SK-N-SH treated with all-trans-retinoic acid at 6 μM for 48 hours (cell line): ENCODE measurements at regions not wholly inside any gene's neighbourhood (a gene's known extent, or its start where the extent isn't known, plus 50 kb on each side); places are given as distances from the start of the nearest gene placed in this dataset.

Source experiments
- ATAC-seq: fragments of 200-7000 bp; cut with Tn5 transposase; 3 replicates; pipeline ENCODE4 v1.9.1; 2020; ENCODE audit warnings: mild to moderate bottlenecking, moderate library complexity
- ARNTL ChIP-seq: fragments of 450-650 bp; formaldehyde crosslinking; IDR thresholded peaks from 2 replicates; pipeline ENCODE4 v1.5.0; 2020; ENCODE audit warnings: low read depth, mild to moderate bottlenecking, moderate library complexity, borderline replicate concordance
- BACH2 ChIP-seq: fragments of 250-450 bp; sonication (Bioruptor Pico); IDR thresholded peaks from 2 replicates; pipeline ENCODE4 v1.9.0; 2021; ENCODE audit warnings: mild to moderate bottlenecking, borderline replicate concordance
- CSDC2 ChIP-seq: fragments of 250-450 bp; sonication (Bioruptor Pico); IDR thresholded peaks from 2 replicates; pipeline ENCODE4 v1.5.0; 2020; ENCODE audit warnings: mild to moderate bottlenecking, moderate library complexity
- ESRRG ChIP-seq: fragments of 250-450 bp; sonication (Bioruptor Pico); IDR thresholded peaks from 2 replicates; pipeline ENCODE4 v1.6.1; 2021; ENCODE audit warnings: mild to moderate bottlenecking
- GLIS3 ChIP-seq: fragments of 250-450 bp; sonication (Bioruptor Pico); IDR thresholded peaks from 2 replicates; pipeline ENCODE4 v1.5.0; 2020; ENCODE audit warnings: mild to moderate bottlenecking, moderate library complexity
- ISL1 ChIP-seq: fragments of 250-450 bp; sonication (Bioruptor Pico); IDR thresholded peaks from 2 replicates; pipeline ENCODE4 v2.1.2; 2022; ENCODE audit warnings: mild to moderate bottlenecking, moderate library complexity
- PPARA ChIP-seq: fragments of 250-450 bp; sonication (Bioruptor Pico); IDR thresholded peaks from 2 replicates; pipeline ENCODE4 v1.5.0; 2020; ENCODE audit warnings: mild to moderate bottlenecking, borderline replicate concordance
- RARB ChIP-seq: fragments of 250-450 bp; sonication (Bioruptor Pico); IDR thresholded peaks from 2 replicates; pipeline ENCODE4 v1.8.0; 2021; ENCODE audit warnings: mild to moderate bottlenecking, moderate library complexity
- SNAI2 ChIP-seq: fragments of 250-450 bp; sonication (Bioruptor Pico); IDR thresholded peaks from 2 replicates; pipeline ENCODE4 v1.5.0; 2020; ENCODE audit warnings: mild to moderate bottlenecking, moderate library complexity
- TCF4 ChIP-seq: fragments of 250-450 bp; sonication (Bioruptor Pico); IDR thresholded peaks from 2 replicates; pipeline ENCODE4 v1.8.0; 2021; ENCODE audit warnings: mild to moderate bottlenecking, moderate library complexity, borderline replicate concordance
- TOX ChIP-seq: fragments of 250-450 bp; sonication (Bioruptor Pico); IDR thresholded peaks from 2 replicates; pipeline ENCODE4 v1.8.0; 2021; ENCODE audit warnings: mild to moderate bottlenecking, moderate library complexity, borderline replicate concordance
- ZFP3 ChIP-seq: fragments of 250-450 bp; sonication (Bioruptor Pico); IDR thresholded peaks from 2 replicates; pipeline ENCODE4 v1.5.0; 2020; ENCODE audit warnings: mild to moderate bottlenecking, moderate library complexity
- ZFP30 ChIP-seq: fragments of 450-650 bp; formaldehyde crosslinking; IDR thresholded peaks from 2 replicates; pipeline ENCODE4 v1.5.0; 2022; ENCODE audit warnings: mild to moderate bottlenecking, moderate library complexity
- ZNF565 ChIP-seq: fragments of 450-650 bp; formaldehyde crosslinking; conservative IDR thresholded peaks from 2 replicates; pipeline ENCODE4 v1.5.0; 2020; ENCODE audit warnings: low read depth, mild to moderate bottlenecking, moderate library complexity
- ZNF70 ChIP-seq: fragments of 450-650 bp; formaldehyde crosslinking; IDR thresholded peaks from 2 replicates; pipeline ENCODE4 v1.5.0; 2020; ENCODE audit warnings: mild to moderate bottlenecking, moderate library complexity
- ZNF8 ChIP-seq: fragments of 450-650 bp; formaldehyde crosslinking; IDR thresholded peaks from 2 replicates; pipeline ENCODE4 v1.5.0; 2020; ENCODE audit warnings: mild to moderate bottlenecking, moderate library complexity
- TF ChIP-seq, protein P1 (sequence below): fragments of 250-450 bp; sonication (Bioruptor Pico); IDR thresholded peaks from 2 replicates; pipeline ENCODE4 v1.8.0; 2020; ENCODE audit warnings: mild to moderate bottlenecking, moderate library complexity, borderline replicate concordance
- TF ChIP-seq, protein P2 (sequence below): fragments of 250-450 bp; sonication (Bioruptor Pico); IDR thresholded peaks from 2 replicates; pipeline ENCODE4 v1.8.0; 2021; ENCODE audit warnings: low read depth, mild to moderate bottlenecking, moderate library complexity, borderline replicate concordance
- TF ChIP-seq, protein P3 (sequence below): fragments of 250-450 bp; sonication (Bioruptor Pico); IDR thresholded peaks from 2 replicates; pipeline ENCODE4 v1.5.1; 2021; ENCODE audit warnings: mild to moderate bottlenecking, moderate library complexity
- TF ChIP-seq, protein P4 (sequence below): fragments of 250-450 bp; sonication (Bioruptor Pico); IDR thresholded peaks from 2 replicates; pipeline ENCODE4 v1.5.1; 2020; ENCODE audit warnings: low read depth, mild to moderate bottlenecking, moderate library complexity

DNA sequence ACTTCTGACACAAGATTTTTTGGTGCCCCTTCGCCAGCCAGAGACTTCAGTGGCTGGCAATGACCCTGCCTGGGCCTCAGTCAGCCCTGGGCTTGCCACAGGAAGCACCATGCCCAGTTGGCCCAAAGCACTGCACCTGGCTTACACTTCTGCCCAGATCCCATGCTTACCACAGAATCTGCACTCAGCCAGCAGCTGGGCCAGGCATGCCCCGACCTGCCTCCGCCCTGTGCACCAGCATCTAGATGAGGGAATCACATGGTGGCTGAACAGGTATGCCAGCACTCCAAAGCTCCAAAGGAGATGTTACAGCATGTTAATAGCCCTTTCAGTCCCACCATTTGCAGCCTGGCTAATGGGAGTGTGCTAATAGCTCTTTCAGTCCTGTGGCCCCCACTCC is 690.9 kb downstream of the SLITRK6 start:
- ATAC-seq = no peak
- TF ChIP-seq, protein P1, sequence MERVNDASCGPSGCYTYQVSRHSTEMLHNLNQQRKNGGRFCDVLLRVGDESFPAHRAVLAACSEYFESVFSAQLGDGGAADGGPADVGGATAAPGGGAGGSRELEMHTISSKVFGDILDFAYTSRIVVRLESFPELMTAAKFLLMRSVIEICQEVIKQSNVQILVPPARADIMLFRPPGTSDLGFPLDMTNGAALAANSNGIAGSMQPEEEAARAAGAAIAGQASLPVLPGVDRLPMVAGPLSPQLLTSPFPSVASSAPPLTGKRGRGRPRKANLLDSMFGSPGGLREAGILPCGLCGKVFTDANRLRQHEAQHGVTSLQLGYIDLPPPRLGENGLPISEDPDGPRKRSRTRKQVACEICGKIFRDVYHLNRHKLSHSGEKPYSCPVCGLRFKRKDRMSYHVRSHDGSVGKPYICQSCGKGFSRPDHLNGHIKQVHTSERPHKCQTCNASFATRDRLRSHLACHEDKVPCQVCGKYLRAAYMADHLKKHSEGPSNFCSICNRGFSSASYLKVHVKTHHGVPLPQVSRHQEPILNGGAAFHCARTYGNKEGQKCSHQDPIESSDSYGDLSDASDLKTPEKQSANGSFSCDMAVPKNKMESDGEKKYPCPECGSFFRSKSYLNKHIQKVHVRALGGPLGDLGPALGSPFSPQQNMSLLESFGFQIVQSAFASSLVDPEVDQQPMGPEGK = no peak
- TF ChIP-seq ISL1 (CRISPR knock-in tag) = no peak
- no peak for TF ChIP-seq ZNF8 (CRISPR knock-in tag)
- TF ChIP-seq ZFP3 (CRISPR knock-in tag) = no peak
- no peak for TF ChIP-seq CSDC2 (CRISPR knock-in tag)
- no peak for TF ChIP-seq TCF4 (CRISPR knock-in tag)
- no peak for TF ChIP-seq TOX
- no peak for TF ChIP-seq ZNF70
- TF ChIP-seq, protein P2, sequence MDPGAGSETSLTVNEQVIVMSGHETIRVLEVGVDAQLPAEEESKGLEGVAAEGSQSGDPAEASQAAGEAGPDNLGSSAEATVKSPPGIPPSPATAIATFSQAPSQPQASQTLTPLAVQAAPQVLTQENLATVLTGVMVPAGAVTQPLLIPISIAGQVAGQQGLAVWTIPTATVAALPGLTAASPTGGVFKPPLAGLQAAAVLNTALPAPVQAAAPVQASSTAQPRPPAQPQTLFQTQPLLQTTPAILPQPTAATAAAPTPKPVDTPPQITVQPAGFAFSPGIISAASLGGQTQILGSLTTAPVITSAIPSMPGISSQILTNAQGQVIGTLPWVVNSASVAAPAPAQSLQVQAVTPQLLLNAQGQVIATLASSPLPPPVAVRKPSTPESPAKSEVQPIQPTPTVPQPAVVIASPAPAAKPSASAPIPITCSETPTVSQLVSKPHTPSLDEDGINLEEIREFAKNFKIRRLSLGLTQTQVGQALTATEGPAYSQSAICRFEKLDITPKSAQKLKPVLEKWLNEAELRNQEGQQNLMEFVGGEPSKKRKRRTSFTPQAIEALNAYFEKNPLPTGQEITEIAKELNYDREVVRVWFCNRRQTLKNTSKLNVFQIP (CRISPR knock-in tag) = no peak
- no peak for TF ChIP-seq GLIS3 (CRISPR knock-in tag)
- no peak for TF ChIP-seq ARNTL
- TF ChIP-seq PPARA = no peak
- TF ChIP-seq ESRRG (CRISPR knock-in tag) = no peak
- TF ChIP-seq SNAI2 (CRISPR knock-in tag) = no peak
- TF ChIP-seq ZFP30 (CRISPR knock-in tag) = no peak
- no peak for TF ChIP-seq BACH2 (CRISPR knock-in tag)
- TF ChIP-seq ZNF565 (CRISPR knock-in tag) = no peak

DNA sequence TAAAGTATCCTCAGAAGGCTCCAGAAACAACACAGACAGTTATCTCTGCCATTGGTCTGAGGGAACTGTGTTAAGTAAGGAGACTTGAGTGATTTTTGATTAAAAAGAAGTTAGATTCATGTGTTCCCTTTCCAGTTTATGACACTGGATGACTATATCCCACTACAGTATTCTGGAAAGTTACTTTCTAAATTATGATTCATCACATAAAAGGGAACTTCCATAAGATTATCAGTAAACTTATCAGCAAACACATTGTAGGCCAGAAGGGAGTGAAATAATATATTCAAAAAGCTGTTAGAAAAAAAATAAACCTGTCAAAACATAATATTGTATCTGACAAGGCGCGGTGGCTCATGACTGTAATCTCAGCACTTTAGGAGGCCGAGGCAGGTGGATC is 700.0 kb downstream of the SLITRK6 start:
- no peak for ATAC-seq

DNA sequence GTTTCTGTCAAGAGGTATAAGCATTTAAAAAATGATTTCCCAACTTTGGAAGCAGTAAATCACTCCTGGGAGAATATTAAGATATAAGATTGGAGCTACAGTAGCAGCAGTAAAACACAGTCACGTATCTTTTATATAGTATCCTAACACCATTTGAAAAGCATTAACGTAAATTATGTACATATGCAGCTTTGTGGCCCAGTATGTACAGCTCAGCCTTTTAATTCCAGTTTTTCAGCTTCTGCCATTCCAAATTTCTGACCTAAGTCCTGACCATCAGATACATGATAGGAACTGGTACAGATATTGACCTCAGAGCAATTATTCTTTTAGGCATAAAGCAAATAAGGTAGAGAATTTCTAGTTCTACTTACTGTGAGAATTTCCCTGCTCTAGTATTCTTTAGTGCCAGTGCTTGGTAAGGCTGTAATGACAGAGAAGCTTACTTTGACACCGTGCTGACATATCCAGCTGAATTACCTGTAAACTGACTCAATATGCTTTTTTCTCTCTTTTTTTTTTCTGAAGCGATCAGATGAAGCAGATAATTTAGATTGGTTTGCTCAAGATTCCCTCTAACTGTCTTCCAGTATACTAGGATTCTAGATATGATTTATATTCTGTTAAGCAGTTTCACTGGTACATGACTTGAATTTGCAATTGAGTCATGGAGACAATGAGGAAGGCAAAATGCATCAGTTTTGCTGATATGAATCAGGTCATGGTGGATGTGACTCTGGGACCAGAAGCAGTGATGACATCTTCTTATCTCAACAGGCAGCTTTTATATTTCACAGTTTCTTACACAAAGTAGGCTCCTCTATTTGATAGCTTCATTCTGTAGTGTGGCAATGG is 703.6 kb downstream of the SLITRK6 start:
- no peak for ATAC-seq
- TF ChIP-seq TOX (no peak), ESRRG (CRISPR knock-in tag) (no peak), ZNF70 (no peak), BACH2 (CRISPR knock-in tag) (no peak), ZFP3 (CRISPR knock-in tag) (no peak), PPARA (no peak), SNAI2 (CRISPR knock-in tag) (no peak), ISL1 (CRISPR knock-in tag) (no peak), CSDC2 (CRISPR knock-in tag) (no peak), ZFP30 (CRISPR knock-in tag) (no peak), ZNF565 (CRISPR knock-in tag) (no peak), TCF4 (CRISPR knock-in tag) (no peak)
- TF ChIP-seq, protein P2 (CRISPR knock-in tag) = no peak
- TF ChIP-seq, protein P3, sequence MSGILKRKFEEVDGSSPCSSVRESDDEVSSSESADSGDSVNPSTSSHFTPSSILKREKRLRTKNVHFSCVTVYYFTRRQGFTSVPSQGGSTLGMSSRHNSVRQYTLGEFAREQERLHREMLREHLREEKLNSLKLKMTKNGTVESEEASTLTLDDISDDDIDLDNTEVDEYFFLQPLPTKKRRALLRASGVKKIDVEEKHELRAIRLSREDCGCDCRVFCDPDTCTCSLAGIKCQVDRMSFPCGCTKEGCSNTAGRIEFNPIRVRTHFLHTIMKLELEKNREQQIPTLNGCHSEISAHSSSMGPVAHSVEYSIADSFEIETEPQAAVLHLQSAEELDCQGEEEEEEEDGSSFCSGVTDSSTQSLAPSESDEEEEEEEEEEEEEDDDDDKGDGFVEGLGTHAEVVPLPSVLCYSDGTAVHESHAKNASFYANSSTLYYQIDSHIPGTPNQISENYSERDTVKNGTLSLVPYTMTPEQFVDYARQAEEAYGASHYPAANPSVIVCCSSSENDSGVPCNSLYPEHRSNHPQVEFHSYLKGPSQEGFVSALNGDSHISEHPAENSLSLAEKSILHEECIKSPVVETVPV = no peak
- TF ChIP-seq, protein P1 = no peak

More for the DNA sequence above, 700.0 kb downstream of the SLITRK6 start:
- no peak for TF ChIP-seq GLIS3 (CRISPR knock-in tag)
- TF ChIP-seq ZNF70 = no peak
- no peak for TF ChIP-seq TOX
- TF ChIP-seq ISL1 (CRISPR knock-in tag) = no peak
- TF ChIP-seq, protein P4, sequence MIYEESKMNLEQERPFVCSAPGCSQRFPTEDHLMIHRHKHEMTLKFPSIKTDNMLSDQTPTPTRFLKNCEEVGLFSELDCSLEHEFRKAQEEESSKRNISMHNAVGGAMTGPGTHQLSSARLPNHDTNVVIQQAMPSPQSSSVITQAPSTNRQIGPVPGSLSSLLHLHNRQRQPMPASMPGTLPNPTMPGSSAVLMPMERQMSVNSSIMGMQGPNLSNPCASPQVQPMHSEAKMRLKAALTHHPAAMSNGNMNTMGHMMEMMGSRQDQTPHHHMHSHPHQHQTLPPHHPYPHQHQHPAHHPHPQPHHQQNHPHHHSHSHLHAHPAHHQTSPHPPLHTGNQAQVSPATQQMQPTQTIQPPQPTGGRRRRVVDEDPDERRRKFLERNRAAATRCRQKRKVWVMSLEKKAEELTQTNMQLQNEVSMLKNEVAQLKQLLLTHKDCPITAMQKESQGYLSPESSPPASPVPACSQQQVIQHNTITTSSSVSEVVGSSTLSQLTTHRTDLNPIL (CRISPR knock-in tag) = no peak
- TF ChIP-seq, protein P3 = no peak
- no peak for TF ChIP-seq ZNF8 (CRISPR knock-in tag)
- no peak for TF ChIP-seq RARB (CRISPR knock-in tag)
